Prostate gland (tissue), 2 donors: ENCODE measurements at regions not wholly inside any gene's neighbourhood (a gene's known extent, or its start where the extent isn't known, plus 50 kb on each side); places are given as distances from the start of the nearest gene placed in this dataset.

ENCODE experiments used
- DNase-seq: peaks from one replicate; pipeline ENCODE4 v3.0.0-alpha.2; 2019; ENCODE audit warnings: low spot score
- H3K27ac ChIP-seq, 2 donors: fragments of 200-600 bp; sonication (generic); 2 replicates each; pipeline ENCODE4 v1.5.1; 2017 to 2019
- H3K27me3 ChIP-seq: fragments of 200-600 bp; sonication (generic); replicated peaks from 2 replicates; pipeline ENCODE4 v1.5.1; 2019; ENCODE audit not compliant: insufficient read depth
- H3K36me3 ChIP-seq, 2 donors: fragments of 200-600 bp; sonication (generic); 1 replicate in 1 of 2; 2 replicates in 1 of 2; pipeline versions ENCODE4 v1.5.1 to v1.8.1; 2017 to 2019
- H3K4me1 ChIP-seq: fragments of 200-600 bp; sonication (generic); replicated peaks from 2 replicates; pipeline ENCODE4 v1.5.1; 2019
- H3K4me3 ChIP-seq, 2 donors: fragments of 200-600 bp; sonication (generic); 2 replicates each; pipeline ENCODE4 v1.5.1; 2017 to 2019
- H3K9me3 ChIP-seq: fragments of 200-600 bp; sonication (generic); 2 replicates; pipeline ENCODE4 v1.5.1; 2017
- CTCF ChIP-seq, 4 experiments: fragments of 200-600 bp in 2 of 4; fragments of 450-650 bp in 2 of 4; sonication (generic) in 2 of 4; IDR thresholded peaks; 1 replicate in 3 of 4; 2 replicates in 1 of 4; pipeline ENCODE4 v1.5.1; 2016 to 2019; ENCODE audit warnings: antibody characterized with exemption in 4 of 4, mild to moderate bottlenecking in 2 of 4, moderate library complexity in 2 of 4
- POLR2A ChIP-seq: fragments of 450-650 bp; IDR thresholded peaks from one replicate; pipeline ENCODE4 v1.6.1; 2016; ENCODE audit warnings: antibody characterized with exemption, mild to moderate bottlenecking
- POLR2AphosphoS5 ChIP-seq: sonication (generic); formaldehyde crosslinking; IDR thresholded peaks from one replicate; pipeline ENCODE4 v1.6.1; 2017; ENCODE audit warnings: antibody characterized with exemption
- WGBS: methylation state at CpG from one replicate; pipeline ENCODE4 v1.1.5; 2018; 5-methylcytosine and 5-hydroxymethylcytosine counted together
- intact Hi-C: fragments of 100-400 bp; cut with DNase I; formaldehyde crosslinking; loops from one replicate; pipeline ENCODE4 v1.14.2; 2022

- intact Hi-C loops: loop anchor here (5.0 kb wide), 1 partner anchor 119 kb away; no protein-coding TSS in a partner anchor
- WGBS: 43% methylated on average over 8 of the region's 8 CpGs
- DNase-seq: no peak
- H3K36me3 ChIP-seq: no peaks in the 10 kb centered on the region
- no peak overlapping the region for H3K4me3 ChIP-seq
- H3K4me1 ChIP-seq: no peaks in the 10 kb centered on the region
- H3K27me3 ChIP-seq: no peaks in the 10 kb centered on the region
- TF ChIP-seq CTCF (IDR thresholded peaks at IDR 0.05) (no peak), POLR2AphosphoS5 (no peak), POLR2A (no peak)
- no peak overlapping the region for H3K27ac ChIP-seq
- H3K9me3 ChIP-seq: no peaks in the 10 kb centered on the region
These were observed 163.2 kb upstream of the S1PR3 start for GRCh38 chr9:88828018-88828417.

- H3K27ac ChIP-seq: no peak overlapping the region
These were observed 162.7 kb upstream of the S1PR3 start for GRCh38 chr9:88828492-88828974.

GRCh38 chr9:88829276-88829675, 162.0 kb upstream of the S1PR3 start:
- H3K27me3 ChIP-seq: no peaks in the 10 kb centered on the region
- no peak overlapping the region for H3K4me3 ChIP-seq
- H3K4me1 ChIP-seq: no peaks in the 10 kb centered on the region
- no peak for DNase-seq
- intact Hi-C loops: loop anchor here (5.0 kb wide), 1 partner anchor 118 kb away; no protein-coding TSS in a partner anchor
- H3K9me3 ChIP-seq: no peaks in the 10 kb centered on the region
- H3K36me3 ChIP-seq: no peaks in the 10 kb centered on the region
- TF ChIP-seq CTCF (IDR thresholded peaks at IDR 0.05): no peak
- TF ChIP-seq POLR2AphosphoS5: no peak
- TF ChIP-seq POLR2A: no peak
- no peak overlapping the region for H3K27ac ChIP-seq
- 83% methylated on average over 6 of the region's 6 CpGs for WGBS

More at GRCh38 chr9:88828492-88828974, 162.7 kb upstream of the S1PR3 start:
- 24% methylated on average over 4 of the region's 4 CpGs for WGBS
- no peak for DNase-seq
- Histone ChIP-seq H3K4me1 (no peaks in the 10 kb centered on the region), H3K27me3 (no peaks in the 10 kb centered on the region), H3K9me3 (no peaks in the 10 kb centered on the region), H3K36me3 (no peaks in the 10 kb centered on the region), H3K4me3 (no peak overlapping the region)
- intact Hi-C loops: loop anchor here (5.0 kb wide), 1 partner anchor 119 kb away; no protein-coding TSS in a partner anchor
- TF ChIP-seq CTCF (IDR thresholded peaks at IDR 0.05) (no peak), POLR2AphosphoS5 (no peak), POLR2A (no peak)

- Histone ChIP-seq H3K4me1 (no peaks in the 10 kb centered on the region), H3K27ac (no peak overlapping the region), H3K9me3 (no peaks in the 10 kb centered on the region), H3K27me3 (no peaks in the 10 kb centered on the region), H3K36me3 (no peaks in the 10 kb centered on the region), H3K4me3 (no peak overlapping the region)
- TF ChIP-seq POLR2AphosphoS5: no peak
- TF ChIP-seq POLR2A: no peak
- no peak for TF ChIP-seq CTCF (IDR thresholded peaks at IDR 0.05)
- intact Hi-C loops: no loop called here
- WGBS: 71% methylated on average over 6 of the region's 6 CpGs
- no peak for DNase-seq
These were observed 159.4 kb upstream of the S1PR3 start for GRCh38 chr9:88831713-88832407.

- WGBS: 27% methylated on average over 1 of the region's 1 CpG
- Histone ChIP-seq H3K27ac (no peak overlapping the region), H3K4me3 (no peak overlapping the region), H3K9me3 (no peaks in the 10 kb centered on the region), H3K4me1 (no peaks in the 10 kb centered on the region), H3K27me3 (no peaks in the 10 kb centered on the region), H3K36me3 (no peaks in the 10 kb centered on the region)
- no peak for DNase-seq
- intact Hi-C loops: no loop called here
- TF ChIP-seq CTCF (IDR thresholded peaks at IDR 0.05) (no peak), POLR2A (no peak), POLR2AphosphoS5 (no peak)
These were observed 157.3 kb upstream of the S1PR3 start for GRCh38 chr9:88833946-88834345.
